Common myeloid progenitor, CD34-positive (primary cell): ENCODE measurements at regions not wholly inside any gene's neighbourhood (a gene's known extent, or its start where the extent isn't known, plus 50 kb on each side); places are given as distances from the start of the nearest gene placed in this dataset.

Source experiments
- CTCF ChIA-PET: fragments of 350-600 bp; sonication (Branson Sonifier 250); formaldehyde crosslinking; loops from one replicate; lab custom pipeline; 2021; ENCODE audit warnings: antibody characterized with exemption; lab: Charles Lee
- POLR2A ChIA-PET: fragments of 350-600 bp; sonication (Branson Sonifier 250); formaldehyde crosslinking; loops from one replicate; lab custom pipeline; 2021; ENCODE audit warnings: antibody characterized with exemption; lab: Charles Lee
- DNase-seq, 3 donors: peaks; one replicate each; pipeline versions ENCODE4 v3.0.0 to v3.0.0-alpha.2; 2013
- H3K27ac ChIP-seq, 2 experiments: 1 replicate in 1 of 2; 2 replicates in 1 of 2; pipeline ENCODE4 v1.7.0; 2013; ENCODE audit warnings: inconsistent platforms in 2 of 2, low read length in 2 of 2, mild to moderate bottlenecking in 2 of 2, low read depth in 1 of 2, moderate library complexity in 1 of 2; ENCODE audit not compliant: severe bottlenecking in 2 of 2, insufficient read depth in 1 of 2, poor library complexity in 1 of 2
- H3K27me3 ChIP-seq, 5 experiments: replicated peaks in 2 of 5; 1 replicate in 3 of 5; 2 replicates in 2 of 5; pipeline versions ENCODE4 v1.6.1 to v1.7.0; 2013; ENCODE audit warnings: low read length in 4 of 5, mild to moderate bottlenecking in 2 of 5, moderate library complexity in 2 of 5, inconsistent platforms in 1 of 5; ENCODE audit not compliant: insufficient read depth in 5 of 5, control insufficient read depth in 4 of 5
- H3K36me3 ChIP-seq, 4 experiments: 1 replicate in 2 of 4; 2 replicates in 2 of 4; pipeline versions ENCODE4 v1.6.1 to v1.7.0; 2013; ENCODE audit warnings: low read length in 3 of 4, control low read depth in 1 of 4, mild to moderate bottlenecking in 1 of 4; ENCODE audit not compliant: control insufficient read depth in 4 of 4, insufficient read depth in 4 of 4
- H3K4me1 ChIP-seq, 4 experiments: 1 replicate in 3 of 4; 2 replicates in 1 of 4; pipeline versions ENCODE4 v1.6.1 to v1.7.1; 2013; ENCODE audit warnings: low read length in 3 of 4, mild to moderate bottlenecking in 3 of 4, control low read depth in 1 of 4, inconsistent platforms in 1 of 4, moderate library complexity in 1 of 4; ENCODE audit not compliant: control insufficient read depth in 4 of 4, insufficient read depth in 4 of 4; ENCODE audit errors: control extremely low read depth in 1 of 4
- H3K4me3 ChIP-seq, 7 experiments: 1 replicate in 4 of 7; 2 replicates in 3 of 7; pipeline versions ENCODE4 v1.5.1 to v1.7.0; 2013; ENCODE audit warnings: mild to moderate bottlenecking in 7 of 7, low read length in 6 of 7, moderate library complexity in 6 of 7, inconsistent platforms in 2 of 7, low read depth in 2 of 7, control low read depth in 1 of 7; ENCODE audit not compliant: insufficient read depth in 4 of 7, control insufficient read depth in 1 of 7; ENCODE audit errors: extremely low read depth in 1 of 7
- H3K9me3 ChIP-seq, 5 experiments: 1 replicate in 4 of 5; 2 replicates in 1 of 5; pipeline versions ENCODE4 v1.6.1 to v1.7.1; 2013; ENCODE audit warnings: low read length in 4 of 5, mild to moderate bottlenecking in 2 of 5, inconsistent platforms in 1 of 5, low read depth in 1 of 5, moderate library complexity in 1 of 5; ENCODE audit not compliant: control insufficient read depth in 4 of 5, insufficient read depth in 2 of 5; ENCODE audit errors: control extremely low read depth in 1 of 5
- WGBS: methylation state at CpG from one replicate; pipeline ENCODE4 v1.1.5; 2013; ENCODE audit not compliant: insufficient coverage; 5-methylcytosine and 5-hydroxymethylcytosine counted together

- CTCF ChIA-PET: no interaction called here
- 71% methylated on average over 3 of the region's 3 CpGs for WGBS
- peak; percentile 21 to 49 (median 45) for DNase-seq
- Histone ChIP-seq H3K4me3 (no peak overlapping the region), H3K9me3 (peaks cover 0 to 4% (median 0%) of the 10 kb centered on the region in 5 experiments), H3K27me3 (peaks cover 0 to 19% (median 3%) of the 10 kb centered on the region in 5 experiments), H3K4me1 (no peaks in the 10 kb centered on the region), H3K36me3 (no peaks in the 10 kb centered on the region), H3K27ac (no peak overlapping the region)
- POLR2A ChIA-PET: no interaction called here
These were observed 238.7 kb downstream of the SEC23IP start for GRCh38 chr10:120131183-120131582.

GRCh38 chr10:120132811-120133210, 240.3 kb downstream of the SEC23IP start:
- 39% methylated on average over 3 of the region's 5 CpGs for WGBS
- no peaks in the 10 kb centered on the region for H3K4me1 ChIP-seq
- H3K27ac ChIP-seq: no peak overlapping the region
- H3K4me3 ChIP-seq: no peak overlapping the region
- DNase-seq: peak; percentile 17 to 61 (median 44)
- ChIA-PET POLR2A (no interaction called here), CTCF (no interaction called here)
- H3K36me3 ChIP-seq: no peaks in the 10 kb centered on the region
- H3K9me3 ChIP-seq: no peaks in the 10 kb centered on the region
- H3K27me3 ChIP-seq: peaks cover 0 to 10% (median 3%) of the 10 kb centered on the region in 5 experiments

- CTCF ChIA-PET: interaction anchor here (0.9 kb wide), 1 partner anchor 16 kb away, joined by 3 read pairs; no protein-coding TSS in a partner anchor
These were observed 246.2 kb downstream of the SEC23IP start for GRCh38 chr10:120138689-120139088.

GRCh38 chr10:120145107-120145506, 252.6 kb downstream of the SEC23IP start:
- H3K4me1 ChIP-seq: peaks cover 0 to 12% (median 1%) of the 10 kb centered on the region in 4 experiments
- H3K36me3 ChIP-seq: no peaks in the 10 kb centered on the region
- peaks cover 0 to 3% (median 0%) of the 10 kb centered on the region in 5 experiments for H3K27me3 ChIP-seq
- 2% methylated on average over 4 of the region's 5 CpGs for WGBS
- peak; percentile 64 to 82 (median 68) for DNase-seq
- ChIA-PET CTCF (no interaction called here), POLR2A (no interaction called here)
- no peaks in the 10 kb centered on the region for H3K9me3 ChIP-seq
- H3K4me3 ChIP-seq: no peak overlapping the region
- no peak overlapping the region for H3K27ac ChIP-seq

More at GRCh38 chr10:120138689-120139088, 246.2 kb downstream of the SEC23IP start:
- no peaks in the 10 kb centered on the region for H3K9me3 ChIP-seq
- peaks cover 0 to 6% (median 0%) of the 10 kb centered on the region in 5 experiments for H3K27me3 ChIP-seq
- whole genome bisulfite sequencing: 89% methylated on average over 2 of the region's 3 CpGs
- no peak for DNase-seq
- no peak overlapping the region for H3K27ac ChIP-seq
- no peaks in the 10 kb centered on the region for H3K36me3 ChIP-seq
- H3K4me1 ChIP-seq: no peaks in the 10 kb centered on the region
- no peak overlapping the region for H3K4me3 ChIP-seq
- POLR2A ChIA-PET: no interaction called here

GRCh38 chr10:120156614-120157274, 264.2 kb downstream of the SEC23IP start:
- H3K27ac ChIP-seq: no peak overlapping the region
- DNase-seq: no peak
- POLR2A ChIA-PET: no interaction called here
- no peaks in the 10 kb centered on the region for H3K36me3 ChIP-seq
- WGBS: 89% methylated on average over 4 of the region's 5 CpGs
- H3K27me3 ChIP-seq: peaks cover 0 to 2% (median 0%) of the 10 kb centered on the region in 5 experiments
- peaks cover 0 to 5% (median 2%) of the 10 kb centered on the region in 5 experiments for H3K9me3 ChIP-seq
- H3K4me3 ChIP-seq: no peak overlapping the region
- H3K4me1 ChIP-seq: no peaks in the 10 kb centered on the region
- CTCF ChIA-PET: no interaction called here

GRCh38 chr10:120161111-120161510, 268.6 kb downstream of the SEC23IP start:
- Histone ChIP-seq H3K4me1 (no peaks in the 10 kb centered on the region), H3K9me3 (peaks cover 0 to 5% (median 0%) of the 10 kb centered on the region in 5 experiments), H3K36me3 (no peaks in the 10 kb centered on the region), H3K27me3 (peaks cover 0 to 2% (median 0%) of the 10 kb centered on the region in 5 experiments), H3K27ac (no peak overlapping the region), H3K4me3 (no peak overlapping the region)
- POLR2A ChIA-PET: no interaction called here
- CTCF ChIA-PET: no interaction called here
- no peak for DNase-seq
- WGBS: 67% methylated on average over 1 of the region's 1 CpG

GRCh38 chr10:120162471-120162870, 269.9 kb downstream of the SEC23IP start:
- no peak overlapping the region for H3K27ac ChIP-seq
- WGBS: 100% methylated on average over 4 of the region's 4 CpGs
- CTCF ChIA-PET: no interaction called here
- POLR2A ChIA-PET: no interaction called here
- no peaks in the 10 kb centered on the region for H3K36me3 ChIP-seq
- H3K27me3 ChIP-seq: no peaks in the 10 kb centered on the region
- H3K9me3 ChIP-seq: peaks cover 0 to 2% (median 0%) of the 10 kb centered on the region in 5 experiments
- H3K4me3 ChIP-seq: no peak overlapping the region
- no peaks in the 10 kb centered on the region for H3K4me1 ChIP-seq
- DNase-seq: no peak
